OCI-M1 (cell line): ENCODE measurements at regions not wholly inside any gene's neighbourhood (a gene's known extent, or its start where the extent isn't known, plus 50 kb on each side); places are given as distances from the start of the nearest gene placed in this dataset.
"Not testable (repeated sequence)": the region's sequence is repeated elsewhere in the genome, so short reads cannot be mapped to it uniquely, and the experiment has no call there.

Experiments
- DNase-seq: peaks from one replicate; lab custom pipeline; 2025; lab: John Stamatoyannopoulos, UW

DNA sequence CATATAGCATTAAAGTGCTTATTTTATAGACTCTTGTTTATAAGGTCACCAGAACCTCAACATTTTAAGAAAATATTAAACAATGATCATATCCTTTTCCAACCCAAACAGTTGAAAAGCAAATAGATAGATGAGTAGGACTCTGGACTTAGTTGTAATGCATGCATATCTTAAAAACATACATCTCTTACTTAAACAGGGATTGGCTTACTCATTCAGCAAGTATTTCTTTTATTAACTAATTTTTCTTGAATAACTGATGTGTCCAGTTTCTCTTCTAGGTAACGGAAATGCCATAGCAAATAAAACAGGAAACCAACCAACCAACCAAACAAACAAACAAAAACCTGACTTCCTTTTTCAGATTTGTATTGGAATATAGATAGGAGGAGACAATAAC lies 70.9 kb upstream of the NBPF4 start:
- DNase-seq: no peak

DNA sequence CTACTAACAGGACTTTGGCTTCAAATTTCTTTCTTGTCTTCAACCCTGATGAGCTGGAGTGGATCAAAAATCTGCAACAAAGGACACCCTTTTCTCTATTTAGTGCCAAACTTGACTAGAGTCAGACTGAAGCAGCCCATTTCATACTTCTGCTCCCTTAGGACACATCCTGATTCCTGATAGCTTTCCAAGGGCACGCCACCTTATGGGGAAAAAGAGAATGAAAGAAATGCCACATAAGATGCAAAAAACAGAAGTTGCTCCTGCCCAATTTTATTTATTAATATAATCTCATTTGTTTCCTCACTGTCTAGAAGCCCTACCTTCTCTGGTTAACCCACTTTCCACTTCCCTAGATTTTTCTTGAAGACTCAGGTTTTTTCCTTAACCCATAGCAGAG lies 72.7 kb upstream of the NBPF4 start:
- DNase-seq: peak; percentile 12

DNA sequence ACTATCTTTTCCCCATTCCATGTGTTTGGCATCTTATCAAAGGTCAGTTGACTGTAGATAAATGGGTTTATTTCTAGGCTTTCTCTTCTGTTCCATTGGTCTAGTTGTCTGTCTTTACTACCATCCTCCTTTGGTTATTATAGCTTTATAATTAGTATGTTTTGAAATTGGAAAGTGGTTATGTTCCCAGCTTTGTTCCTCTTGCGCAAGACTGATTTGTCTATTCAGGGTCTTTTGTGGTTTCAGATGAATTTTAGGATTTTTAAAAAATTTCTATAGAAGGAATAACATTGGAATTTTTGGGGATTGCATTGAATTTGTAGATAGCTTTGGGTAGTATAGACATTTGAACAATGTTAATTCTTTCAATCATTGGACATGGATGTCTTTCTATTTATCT lies 77.0 kb upstream of the NBPF4 start:
- no peak for DNase-seq

DNA sequence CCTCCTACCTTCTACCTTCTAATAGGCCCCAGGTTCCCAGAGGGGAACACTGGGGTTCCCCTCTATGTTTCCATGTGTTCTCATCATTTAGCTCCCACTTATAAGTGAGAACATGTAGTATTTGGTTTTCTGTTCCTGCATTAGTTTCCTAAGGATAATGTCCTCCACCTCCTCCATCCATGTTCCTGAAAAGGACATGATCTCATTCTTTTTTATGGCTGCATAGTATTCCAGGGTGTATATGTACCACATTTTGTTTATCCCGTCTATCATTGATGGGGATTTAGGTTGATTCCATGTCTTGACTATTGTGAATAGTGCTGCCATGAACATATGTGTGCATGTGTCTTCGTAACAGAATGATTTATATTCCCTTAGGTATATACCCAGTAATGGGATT lies 81.5 kb upstream of the NBPF4 start:
- DNase-seq: not testable (repeated sequence)

DNA sequence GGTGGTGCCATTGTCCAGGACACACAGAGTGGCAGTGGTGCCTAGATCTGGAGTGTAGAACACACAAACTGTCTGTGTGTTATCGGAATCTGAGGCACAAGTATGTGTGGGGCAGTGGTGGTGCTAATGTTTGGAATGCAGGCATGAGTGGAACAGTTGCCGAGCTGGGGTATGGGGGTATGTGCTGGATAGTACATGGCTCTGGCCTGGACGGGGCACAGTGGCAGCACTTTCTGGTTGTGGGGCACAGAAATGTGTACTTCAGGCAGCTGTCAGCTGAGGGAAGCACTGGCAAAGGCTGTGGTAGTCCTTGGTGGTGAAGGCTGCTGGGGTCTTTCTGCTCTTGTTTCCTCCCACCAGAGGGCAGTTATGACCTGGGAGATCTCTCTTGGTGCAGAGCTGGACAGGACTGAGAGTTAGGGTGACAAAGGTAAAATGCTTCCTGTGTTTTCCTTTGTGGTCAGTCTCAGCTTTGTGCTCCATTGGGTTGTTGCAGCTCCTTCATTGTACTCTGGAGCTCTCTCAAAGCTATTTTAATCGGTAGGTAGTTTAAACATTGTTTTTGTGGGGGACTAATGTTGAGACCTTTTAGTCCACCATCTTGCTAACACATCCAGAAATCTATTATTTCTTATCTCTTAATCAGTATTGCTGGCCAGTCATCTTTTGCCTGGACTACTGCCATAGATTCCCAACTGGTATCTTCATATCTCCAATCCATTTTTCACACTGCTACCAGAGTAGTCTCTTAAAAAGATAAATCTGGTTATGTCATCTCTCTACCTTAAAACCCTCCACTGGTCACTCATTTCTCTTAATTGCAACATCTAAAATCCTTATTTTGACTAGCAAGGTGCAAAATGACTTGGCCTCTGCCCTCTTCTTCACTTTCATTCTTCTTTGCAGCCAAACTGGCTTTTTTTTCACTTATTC lies 83.9 kb upstream of the NBPF4 start:
- DNase-seq: peak; percentile 4

DNA sequence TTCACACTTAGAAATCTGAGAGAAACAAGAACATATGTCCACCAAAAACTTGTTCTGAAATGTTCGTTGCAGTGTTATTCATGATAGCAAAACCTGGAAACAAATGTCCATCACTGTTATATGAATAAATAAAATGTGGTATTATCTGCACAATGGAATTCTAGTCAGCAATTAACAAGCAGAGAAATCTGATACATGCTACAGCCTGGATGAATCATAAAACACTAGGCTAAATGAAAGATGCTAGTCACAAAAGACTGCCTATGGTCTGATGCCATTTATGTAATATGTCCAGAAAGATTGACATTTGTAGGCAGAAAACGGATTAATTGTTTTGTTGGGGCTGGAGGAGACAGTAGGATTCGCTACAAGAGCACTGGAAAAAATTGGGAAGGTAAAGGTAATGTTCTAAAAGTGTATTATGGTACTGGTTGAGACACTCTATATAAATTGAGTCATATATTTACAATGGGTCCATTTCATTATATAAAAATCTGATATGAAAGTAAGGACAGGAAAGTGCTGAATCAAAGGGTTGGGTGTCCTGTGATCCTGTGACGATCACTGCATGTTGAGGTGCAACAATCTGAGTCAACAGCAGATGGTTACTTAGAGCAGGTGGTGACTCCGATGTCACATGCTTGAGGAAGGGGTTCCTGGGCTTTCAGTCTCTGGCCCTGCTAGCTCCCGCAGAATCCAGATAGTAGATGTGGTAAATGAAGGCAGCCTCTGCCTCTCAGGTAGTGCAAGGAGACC lies 102.1 kb upstream of the NBPF4 start:
- DNase-seq: no peak

DNA sequence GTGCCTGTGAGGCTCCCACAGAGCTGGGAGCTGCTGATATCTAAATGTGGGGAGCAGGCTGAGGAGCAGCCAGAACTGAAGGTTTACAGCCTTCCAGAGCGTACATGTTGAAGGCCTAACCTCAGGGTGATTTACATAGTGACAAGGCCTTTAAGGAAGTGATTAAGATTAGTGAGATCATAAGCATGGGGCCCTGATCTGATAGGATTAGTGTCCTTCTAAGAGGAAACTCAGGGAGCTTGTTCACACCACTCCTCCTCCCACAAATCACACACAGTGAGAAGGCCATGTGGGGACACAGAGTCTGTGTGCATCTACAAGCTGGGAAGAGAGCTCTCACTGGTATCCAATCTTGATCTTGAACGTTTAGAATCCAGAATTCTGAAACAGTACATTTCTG lies 92.3 kb upstream of the NBPF6 start:
- peak; percentile 18 for DNase-seq

DNA sequence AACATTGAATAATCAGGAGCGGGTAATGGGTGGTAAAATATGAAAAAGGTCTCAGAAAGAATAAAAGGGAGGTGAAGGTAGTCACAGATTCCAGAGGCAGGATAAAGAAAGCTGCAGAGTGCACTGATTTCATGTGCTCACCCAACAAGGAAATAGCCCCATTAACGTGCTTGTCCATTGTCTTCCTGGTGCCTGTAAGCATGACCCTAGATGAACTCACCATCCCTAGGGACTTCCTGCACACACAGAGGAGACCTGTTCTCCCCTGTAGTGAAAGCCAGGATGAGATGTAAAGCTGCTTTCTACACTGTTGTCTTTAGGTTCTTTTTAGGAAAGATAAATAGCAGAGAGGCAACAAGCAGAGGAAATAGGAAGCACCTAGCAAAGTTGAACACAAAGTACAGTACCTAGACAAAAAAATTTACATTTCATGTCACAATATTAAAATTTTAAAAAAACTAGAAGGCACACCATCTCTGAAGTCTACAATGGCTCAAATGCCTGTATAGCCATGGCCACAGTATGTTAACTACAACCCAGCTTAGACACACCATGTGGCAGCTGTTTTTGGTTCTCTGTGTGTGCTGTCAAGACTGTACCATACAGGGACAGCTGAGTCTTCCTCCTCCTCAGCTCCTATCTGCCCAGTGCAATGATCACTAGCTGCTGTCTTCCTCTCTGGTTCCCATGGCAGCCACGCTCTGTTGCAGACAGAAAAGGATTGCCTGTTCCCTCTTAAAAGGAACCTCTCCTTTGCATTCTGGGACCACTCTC lies 69.9 kb upstream of the NBPF6 start:
- DNase-seq: not testable (repeated sequence)
